GM21367 (cell line): ENCODE measurements at regions not wholly inside any gene's neighbourhood (a gene's known extent, or its start where the extent isn't known, plus 50 kb on each side); places are given as distances from the start of the nearest gene placed in this dataset.

Source experiments
- ATAC-seq: cut with Tn5 transposase; IDR thresholded peaks from one replicate; pipeline ENCODE4 v1.9.1; 2021; ENCODE audit not compliant: unreplicated experiment

GRCh38 chr2:188122985-188123384, 168.7 kb upstream of the GULP1 start:
- no peak for ATAC-seq

- ATAC-seq = no peak
These were observed 162.0 kb upstream of the GULP1 start for GRCh38 chr2:188129677-188130076.

- ATAC-seq = no peak
These were observed 161.4 kb upstream of the GULP1 start for GRCh38 chr2:188130317-188130716.

GRCh38 chr2:188131281-188131680, 160.4 kb upstream of the GULP1 start:
- ATAC-seq = no peak

GRCh38 chr2:188132385-188132784, 159.3 kb upstream of the GULP1 start:
- no peak for ATAC-seq

GRCh38 chr2:188134241-188134640, 157.4 kb upstream of the GULP1 start:
- no peak for ATAC-seq

GRCh38 chr2:188138313-188138712, 153.4 kb upstream of the GULP1 start:
- no peak for ATAC-seq

GRCh38 chr2:188142088-188142487, 149.6 kb upstream of the GULP1 start:
- no peak for ATAC-seq

GRCh38 chr2:188142636-188143295, 148.9 kb upstream of the GULP1 start:
- ATAC-seq = no peak

- ATAC-seq = no peak
These were observed 145.8 kb upstream of the GULP1 start for GRCh38 chr2:188145885-188146284.

- no peak for ATAC-seq
These were observed 144.8 kb upstream of the GULP1 start for GRCh38 chr2:188146888-188147287.

GRCh38 chr2:188151670-188152069, 140.0 kb upstream of the GULP1 start:
- no peak for ATAC-seq

GRCh38 chr2:188158337-188159100, 133.2 kb upstream of the GULP1 start:
- no peak for ATAC-seq

GRCh38 chr2:188159484-188159883, 132.2 kb upstream of the GULP1 start:
- ATAC-seq = no peak

GRCh38 chr2:188170356-188170755, 121.3 kb upstream of the GULP1 start:
- ATAC-seq = no peak

GRCh38 chr2:188176620-188177019, 115.1 kb upstream of the GULP1 start:
- no peak for ATAC-seq

- ATAC-seq = no peak
These were observed 110.4 kb upstream of the GULP1 start for GRCh38 chr2:188181067-188181838.

- ATAC-seq = no peak
These were observed 109.8 kb upstream of the GULP1 start for GRCh38 chr2:188181884-188182283.

GRCh38 chr2:188187726-188188125, 103.9 kb upstream of the GULP1 start:
- ATAC-seq = no peak

- no peak for ATAC-seq
These were observed 102.3 kb upstream of the GULP1 start for GRCh38 chr2:188189356-188189755.

GRCh38 chr2:188193230-188193629, 98.4 kb upstream of the GULP1 start:
- no peak for ATAC-seq
